GM18520 (cell line): ENCODE measurements at regions not wholly inside any gene's neighbourhood (a gene's known extent, or its start where the extent isn't known, plus 50 kb on each side); places are given as distances from the start of the nearest gene placed in this dataset.

ENCODE experiments used
- ATAC-seq: cut with Tn5 transposase; IDR thresholded peaks from one replicate; pipeline ENCODE4 v1.9.1; 2021; ENCODE audit not compliant: unreplicated experiment

- ATAC-seq: no peak
These were observed 67.5 kb downstream of the TMX1 start for GRCh38 chr14:51307551-51307950.

- ATAC-seq: no peak
These were observed 68.8 kb downstream of the TMX1 start for GRCh38 chr14:51308866-51309265.

GRCh38 chr14:51310505-51310944 lies 70.5 kb downstream of the TMX1 start:
- no peak for ATAC-seq

- ATAC-seq: no peak
These were observed 74.4 kb downstream of the TMX1 start for GRCh38 chr14:51314321-51315015.

GRCh38 chr14:51317373-51317772 lies 77.3 kb downstream of the TMX1 start:
- no peak for ATAC-seq

GRCh38 chr14:51318813-51319597 lies 79.0 kb downstream of the TMX1 start:
- no peak for ATAC-seq

GRCh38 chr14:51321036-51321435 lies 81.0 kb downstream of the TMX1 start:
- no peak for ATAC-seq

- no peak for ATAC-seq
These were observed 83.4 kb downstream of the TMX1 start for GRCh38 chr14:51323492-51323891.

- no peak for ATAC-seq
These were observed 87.3 kb downstream of the TMX1 start for GRCh38 chr14:51327376-51327775.

GRCh38 chr14:51328064-51328771 lies 88.2 kb downstream of the TMX1 start:
- no peak for ATAC-seq

- no peak for ATAC-seq
These were observed 88.8 kb downstream of the TMX1 start for GRCh38 chr14:51328772-51329353.

- ATAC-seq: no peak
These were observed 91.7 kb downstream of the TMX1 start for GRCh38 chr14:51331486-51332367.

- no peak for ATAC-seq
These were observed 93.3 kb downstream of the TMX1 start for GRCh38 chr14:51333299-51333698.

GRCh38 chr14:51333901-51334521 lies 94.0 kb downstream of the TMX1 start:
- ATAC-seq: no peak

GRCh38 chr14:51334566-51334965 lies 94.5 kb downstream of the TMX1 start:
- ATAC-seq: no peak

GRCh38 chr14:51335531-51335930 lies 95.5 kb downstream of the TMX1 start:
- no peak for ATAC-seq

- no peak for ATAC-seq
These were observed 96.1 kb downstream of the TMX1 start for GRCh38 chr14:51335961-51336723.

GRCh38 chr14:51336734-51337133 lies 96.7 kb downstream of the TMX1 start:
- no peak for ATAC-seq

- no peak for ATAC-seq
These were observed 97.5 kb downstream of the TMX1 start for GRCh38 chr14:51337520-51337919.
